ENCODE measurements at regions not wholly inside any gene's neighbourhood (a gene's known extent, or its start where the extent isn't known, plus 50 kb on each side); places are given as distances from the start of the nearest gene placed in this dataset.

DNA sequence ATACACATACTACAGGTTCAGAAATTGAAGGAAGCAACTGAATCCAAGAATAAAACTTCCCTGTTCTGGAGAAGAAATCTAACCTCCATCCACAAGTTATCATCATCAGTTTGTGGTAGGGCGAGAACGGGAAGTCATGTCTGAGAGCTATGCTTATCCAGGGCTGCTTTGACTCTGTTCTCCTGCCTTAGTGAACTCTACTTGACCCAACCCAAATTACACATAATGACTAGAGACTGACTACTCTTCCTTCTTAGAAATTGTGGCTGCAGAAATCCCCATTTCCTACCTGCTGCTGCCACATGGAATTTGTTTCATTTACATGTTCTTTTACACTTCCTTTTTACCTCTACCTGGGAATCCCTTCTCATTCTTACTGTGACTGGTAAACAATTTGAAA, 1102.6 kb upstream of the PIK3C3 start:
- TF ChIP-seq, protein P1, sequence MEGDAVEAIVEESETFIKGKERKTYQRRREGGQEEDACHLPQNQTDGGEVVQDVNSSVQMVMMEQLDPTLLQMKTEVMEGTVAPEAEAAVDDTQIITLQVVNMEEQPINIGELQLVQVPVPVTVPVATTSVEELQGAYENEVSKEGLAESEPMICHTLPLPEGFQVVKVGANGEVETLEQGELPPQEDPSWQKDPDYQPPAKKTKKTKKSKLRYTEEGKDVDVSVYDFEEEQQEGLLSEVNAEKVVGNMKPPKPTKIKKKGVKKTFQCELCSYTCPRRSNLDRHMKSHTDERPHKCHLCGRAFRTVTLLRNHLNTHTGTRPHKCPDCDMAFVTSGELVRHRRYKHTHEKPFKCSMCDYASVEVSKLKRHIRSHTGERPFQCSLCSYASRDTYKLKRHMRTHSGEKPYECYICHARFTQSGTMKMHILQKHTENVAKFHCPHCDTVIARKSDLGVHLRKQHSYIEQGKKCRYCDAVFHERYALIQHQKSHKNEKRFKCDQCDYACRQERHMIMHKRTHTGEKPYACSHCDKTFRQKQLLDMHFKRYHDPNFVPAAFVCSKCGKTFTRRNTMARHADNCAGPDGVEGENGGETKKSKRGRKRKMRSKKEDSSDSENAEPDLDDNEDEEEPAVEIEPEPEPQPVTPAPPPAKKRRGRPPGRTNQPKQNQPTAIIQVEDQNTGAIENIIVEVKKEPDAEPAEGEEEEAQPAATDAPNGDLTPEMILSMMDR (IDR thresholded peaks at IDR 0.05 in 2 of 3, conservative IDR thresholded peaks at IDR 0.05 in 1 of 3; ENCODE audit: control insufficient read depth in 2 of 3, extremely low read depth in 1 of 3, insufficient read depth in 1 of 3, low read depth in 3 of 3, low read length in 3 of 3) = no peak
- TF ChIP-seq SIN3A (IDR thresholded peaks at IDR 0.05; ENCODE audit: low read depth, low read length) = no peak
- no peak for TF ChIP-seq EGR1 (IDR thresholded peaks at IDR 0.05; ENCODE audit: borderline replicate concordance in 1 of 2, low read depth in 2 of 2, low read length in 2 of 2)
- TF ChIP-seq, protein P2, sequence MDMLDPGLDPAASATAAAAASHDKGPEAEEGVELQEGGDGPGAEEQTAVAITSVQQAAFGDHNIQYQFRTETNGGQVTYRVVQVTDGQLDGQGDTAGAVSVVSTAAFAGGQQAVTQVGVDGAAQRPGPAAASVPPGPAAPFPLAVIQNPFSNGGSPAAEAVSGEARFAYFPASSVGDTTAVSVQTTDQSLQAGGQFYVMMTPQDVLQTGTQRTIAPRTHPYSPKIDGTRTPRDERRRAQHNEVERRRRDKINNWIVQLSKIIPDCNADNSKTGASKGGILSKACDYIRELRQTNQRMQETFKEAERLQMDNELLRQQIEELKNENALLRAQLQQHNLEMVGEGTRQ (IDR thresholded peaks at IDR 0.05; ENCODE audit: borderline replicate concordance, low read depth, low read length) = no peak
- TF ChIP-seq, protein P3, sequence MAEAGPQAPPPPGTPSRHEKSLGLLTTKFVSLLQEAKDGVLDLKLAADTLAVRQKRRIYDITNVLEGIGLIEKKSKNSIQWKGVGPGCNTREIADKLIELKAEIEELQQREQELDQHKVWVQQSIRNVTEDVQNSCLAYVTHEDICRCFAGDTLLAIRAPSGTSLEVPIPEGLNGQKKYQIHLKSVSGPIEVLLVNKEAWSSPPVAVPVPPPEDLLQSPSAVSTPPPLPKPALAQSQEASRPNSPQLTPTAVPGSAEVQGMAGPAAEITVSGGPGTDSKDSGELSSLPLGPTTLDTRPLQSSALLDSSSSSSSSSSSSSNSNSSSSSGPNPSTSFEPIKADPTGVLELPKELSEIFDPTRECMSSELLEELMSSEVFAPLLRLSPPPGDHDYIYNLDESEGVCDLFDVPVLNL (IDR thresholded peaks at IDR 0.05; ENCODE audit: low read depth, low read length) = no peak
- no peak for TF ChIP-seq EZH2 (IDR thresholded peaks at IDR 0.05; ENCODE audit: borderline replicate concordance, control insufficient read depth, low read depth, low read length)
- TF ChIP-seq MTA3 (IDR thresholded peaks at IDR 0.05; ENCODE audit: borderline replicate concordance, low read length) = no peak
- no peak for TF ChIP-seq ZNF622 (IDR thresholded peaks at IDR 0.05)
- TF ChIP-seq SMC3 (IDR thresholded peaks at IDR 0.05; ENCODE audit: borderline replicate concordance, low read length) = no peak

Data from GM12878 (cell line).